Panc1 (cell line): ENCODE measurements at regions not wholly inside any gene's neighbourhood (a gene's known extent, or its start where the extent isn't known, plus 50 kb on each side); places are given as distances from the start of the nearest gene placed in this dataset.

ENCODE experiments used
- ATAC-seq: fragments of 200-7000 bp; cut with Tn5 transposase; 2 replicates; pipeline ENCODE4 v1.9.1; 2020; ENCODE audit warnings: mild to moderate bottlenecking, moderate library complexity
- BruUV-seq: library from RNA; stranded (reverse); fragments of 400-500 nt; replicated peaks from 2 replicates; lab custom pipeline; 2021; lab: Mats Ljungman, UMichigan
- CTCF ChIA-PET: fragments of 300-600 bp; sonication (Branson Sonifier 250); formaldehyde crosslinking; loops from one replicate; lab custom pipeline; 2022; ENCODE audit warnings: antibody characterized with exemption; lab: Charles Lee
- POLR2A ChIA-PET: fragments of 300-600 bp; sonication (Branson Sonifier 250); formaldehyde crosslinking; loops from one replicate; lab custom pipeline; 2022; ENCODE audit warnings: antibody characterized with exemption; lab: Charles Lee
- DNase-seq: peaks from one replicate; pipeline ENCODE4 v3.0.0-alpha.2; 2010; ENCODE audit warnings: low read depth, low spot score
- H3K27ac ChIP-seq: 2 replicates; pipeline ENCODE4 v1.5.1; 2011; ENCODE audit warnings: mild to moderate bottlenecking, low read length, inconsistent platforms
- H3K27me3 ChIP-seq: fragments of 200-500 bp; sonication (Bioruptor generic); 2 replicates; pipeline ENCODE4 v1.6.0; 2014; ENCODE audit warnings: low read length, inconsistent platforms; ENCODE audit not compliant: control insufficient read depth, insufficient read depth
- H3K36me3 ChIP-seq: fragments of 200-500 bp; sonication (Bioruptor generic); 2 replicates; pipeline ENCODE4 v1.5.1; 2014; ENCODE audit warnings: inconsistent platforms, mild to moderate bottlenecking, low read length, moderate library complexity; ENCODE audit not compliant: control insufficient read depth, insufficient read depth
- H3K4me1 ChIP-seq: 2 replicates; pipeline ENCODE4 v1.5.1; 2011; ENCODE audit warnings: inconsistent platforms, mild to moderate bottlenecking, low read length, moderate library complexity; ENCODE audit not compliant: control insufficient read depth, insufficient read depth
- H3K4me3 ChIP-seq, 2 experiments: 2 replicates each; pipeline ENCODE4 v1.5.1; 2011 to 2012; ENCODE audit warnings: low read depth in 2 of 2, low read length in 2 of 2, mild to moderate bottlenecking in 2 of 2, inconsistent platforms in 1 of 2, moderate library complexity in 1 of 2
- H3K9me3 ChIP-seq: fragments of 200-500 bp; sonication (Bioruptor generic); 2 replicates; pipeline ENCODE4 v1.5.1; 2014; ENCODE audit warnings: low read depth, mild to moderate bottlenecking, inconsistent platforms, low read length, moderate library complexity; ENCODE audit not compliant: control insufficient read depth, insufficient read depth
- POLR2AphosphoS5 ChIP-seq: IDR thresholded peaks from 2 replicates; pipeline ENCODE4 v1.6.1; 2012; ENCODE audit warnings: mild to moderate bottlenecking, low read depth, low read length, moderate library complexity
- SIN3A ChIP-seq: IDR thresholded peaks from 2 replicates; pipeline ENCODE4 v1.6.1; 2012; ENCODE audit warnings: low read depth, mild to moderate bottlenecking, low read length, moderate library complexity, borderline replicate concordance; ENCODE audit not compliant: insufficient read depth
- TCF7L2 ChIP-seq: IDR thresholded peaks from 2 replicates; pipeline ENCODE4 v1.6.1; 2011; ENCODE audit warnings: mild to moderate bottlenecking, low read depth, low read length, inconsistent platforms
- in situ Hi-C: cut with HindIII; loops from 2 replicates; pipeline ENCODE4 v1.10.0; 2016; ENCODE audit warnings: low sequenced_read_pairs, low pct_unique_long_range_greater_than_20kb
- intact Hi-C: fragments of 100-400 bp; cut with micrococcal nuclease; formaldehyde crosslinking; loops from one replicate; pipeline ENCODE4 v1.10.0; 2022; ENCODE audit not compliant: unreplicated experiment
- TF ChIP-seq, protein P1 (sequence below), 2 experiments: IDR thresholded peaks; 2 replicates each; pipeline ENCODE4 v1.6.1; 2011 to 2012; ENCODE audit warnings: low read depth in 2 of 2, control low read depth in 1 of 2, low read length in 1 of 2, mild to moderate bottlenecking in 1 of 2, moderate library complexity in 1 of 2; ENCODE audit not compliant: insufficient read depth in 1 of 2
- TF ChIP-seq, protein P2 (sequence below): fragments of 450-650 bp; IDR thresholded peaks from 2 replicates; pipeline ENCODE4 v1.5.1; 2017; ENCODE audit warnings: mild to moderate bottlenecking

DNA sequence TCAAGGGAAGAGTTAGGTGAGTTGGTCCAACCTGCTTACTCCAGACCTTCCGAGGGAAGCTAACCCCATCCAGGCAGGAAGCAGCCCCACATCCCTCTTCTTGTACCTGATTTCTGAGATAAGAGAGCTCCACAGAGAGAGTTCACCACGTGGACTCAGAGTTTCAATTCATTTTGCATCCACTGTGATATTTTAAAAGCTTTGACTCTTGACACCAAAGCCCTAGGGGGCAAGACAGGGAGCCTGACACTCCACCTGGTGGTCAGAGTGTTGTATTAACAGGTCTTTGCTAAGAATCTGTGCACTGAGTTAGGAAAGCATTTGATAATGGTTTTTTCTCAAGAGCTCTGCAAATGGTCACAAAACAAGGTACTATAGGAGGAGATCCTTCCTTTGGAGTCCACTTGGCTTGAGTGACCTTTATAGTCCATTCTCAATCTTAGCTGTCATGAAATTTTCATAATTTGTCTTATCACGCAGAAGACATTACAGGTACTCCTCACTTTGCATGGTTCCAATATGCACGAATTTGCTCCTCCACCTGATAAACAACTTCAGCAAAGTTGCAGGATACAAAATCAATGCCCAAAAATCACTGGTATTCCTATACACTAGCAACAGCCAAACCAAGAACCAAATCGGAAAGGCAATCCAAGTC lies 56.2 kb upstream of the RIPOR2 start:
- in situ Hi-C loops (no loop called here), intact Hi-C loops (loop anchor here (2.0 kb wide), 1 partner anchor 135 kb away; no protein-coding TSS in a partner anchor)
- ATAC-seq: peak; percentile 81
- POLR2A ChIA-PET: no interaction called here
- TF ChIP-seq, protein P1, sequence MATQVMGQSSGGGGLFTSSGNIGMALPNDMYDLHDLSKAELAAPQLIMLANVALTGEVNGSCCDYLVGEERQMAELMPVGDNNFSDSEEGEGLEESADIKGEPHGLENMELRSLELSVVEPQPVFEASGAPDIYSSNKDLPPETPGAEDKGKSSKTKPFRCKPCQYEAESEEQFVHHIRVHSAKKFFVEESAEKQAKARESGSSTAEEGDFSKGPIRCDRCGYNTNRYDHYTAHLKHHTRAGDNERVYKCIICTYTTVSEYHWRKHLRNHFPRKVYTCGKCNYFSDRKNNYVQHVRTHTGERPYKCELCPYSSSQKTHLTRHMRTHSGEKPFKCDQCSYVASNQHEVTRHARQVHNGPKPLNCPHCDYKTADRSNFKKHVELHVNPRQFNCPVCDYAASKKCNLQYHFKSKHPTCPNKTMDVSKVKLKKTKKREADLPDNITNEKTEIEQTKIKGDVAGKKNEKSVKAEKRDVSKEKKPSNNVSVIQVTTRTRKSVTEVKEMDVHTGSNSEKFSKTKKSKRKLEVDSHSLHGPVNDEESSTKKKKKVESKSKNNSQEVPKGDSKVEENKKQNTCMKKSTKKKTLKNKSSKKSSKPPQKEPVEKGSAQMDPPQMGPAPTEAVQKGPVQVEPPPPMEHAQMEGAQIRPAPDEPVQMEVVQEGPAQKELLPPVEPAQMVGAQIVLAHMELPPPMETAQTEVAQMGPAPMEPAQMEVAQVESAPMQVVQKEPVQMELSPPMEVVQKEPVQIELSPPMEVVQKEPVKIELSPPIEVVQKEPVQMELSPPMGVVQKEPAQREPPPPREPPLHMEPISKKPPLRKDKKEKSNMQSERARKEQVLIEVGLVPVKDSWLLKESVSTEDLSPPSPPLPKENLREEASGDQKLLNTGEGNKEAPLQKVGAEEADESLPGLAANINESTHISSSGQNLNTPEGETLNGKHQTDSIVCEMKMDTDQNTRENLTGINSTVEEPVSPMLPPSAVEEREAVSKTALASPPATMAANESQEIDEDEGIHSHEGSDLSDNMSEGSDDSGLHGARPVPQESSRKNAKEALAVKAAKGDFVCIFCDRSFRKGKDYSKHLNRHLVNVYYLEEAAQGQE (IDR thresholded peaks at IDR 0.05; ENCODE audit: insufficient read depth in 1 of 2, low read depth in 2 of 2, low read length in 1 of 2): no peak
- TF ChIP-seq TCF7L2 (no peak), SIN3A (no peak)
- TF ChIP-seq, protein P2, sequence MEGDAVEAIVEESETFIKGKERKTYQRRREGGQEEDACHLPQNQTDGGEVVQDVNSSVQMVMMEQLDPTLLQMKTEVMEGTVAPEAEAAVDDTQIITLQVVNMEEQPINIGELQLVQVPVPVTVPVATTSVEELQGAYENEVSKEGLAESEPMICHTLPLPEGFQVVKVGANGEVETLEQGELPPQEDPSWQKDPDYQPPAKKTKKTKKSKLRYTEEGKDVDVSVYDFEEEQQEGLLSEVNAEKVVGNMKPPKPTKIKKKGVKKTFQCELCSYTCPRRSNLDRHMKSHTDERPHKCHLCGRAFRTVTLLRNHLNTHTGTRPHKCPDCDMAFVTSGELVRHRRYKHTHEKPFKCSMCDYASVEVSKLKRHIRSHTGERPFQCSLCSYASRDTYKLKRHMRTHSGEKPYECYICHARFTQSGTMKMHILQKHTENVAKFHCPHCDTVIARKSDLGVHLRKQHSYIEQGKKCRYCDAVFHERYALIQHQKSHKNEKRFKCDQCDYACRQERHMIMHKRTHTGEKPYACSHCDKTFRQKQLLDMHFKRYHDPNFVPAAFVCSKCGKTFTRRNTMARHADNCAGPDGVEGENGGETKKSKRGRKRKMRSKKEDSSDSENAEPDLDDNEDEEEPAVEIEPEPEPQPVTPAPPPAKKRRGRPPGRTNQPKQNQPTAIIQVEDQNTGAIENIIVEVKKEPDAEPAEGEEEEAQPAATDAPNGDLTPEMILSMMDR: peak; percentile 77
- no TSS peak for BruUV-seq
- Histone ChIP-seq H3K4me3 (no peak overlapping the region), H3K9me3 (no peaks in the 10 kb centered on the region), H3K4me1 (no peaks in the 10 kb centered on the region), H3K27me3 (no peaks in the 10 kb centered on the region), H3K27ac (no peak overlapping the region), H3K36me3 (no peaks in the 10 kb centered on the region)
- CTCF ChIA-PET: interaction anchor here (0.7 to 1.7 kb wide), 4 partner anchors 9 to 136 kb away, joined by 3 to 6 read pairs (median 4); no protein-coding TSS in a partner anchor
- peak; percentile 13 for DNase-seq

DNA sequence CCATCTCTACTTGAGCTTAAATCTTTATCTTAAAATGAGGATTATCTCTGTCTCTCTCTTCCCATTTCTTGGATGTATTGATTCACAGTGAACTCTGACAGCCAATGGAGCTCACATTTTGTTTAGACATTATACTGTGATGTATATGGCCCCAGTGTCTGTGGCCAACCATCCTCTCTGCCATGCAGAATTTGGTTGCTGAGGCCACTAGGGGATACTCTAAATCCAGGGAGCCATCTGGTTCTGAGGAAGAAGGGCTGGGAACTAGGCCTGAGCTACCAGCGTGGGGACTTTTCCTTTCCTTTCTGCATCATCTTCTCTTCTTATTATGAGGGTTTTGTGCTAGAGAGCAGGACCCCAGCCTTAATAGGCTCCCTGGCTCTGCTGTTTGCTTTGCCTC lies 59.1 kb upstream of the RIPOR2 start:
- Histone ChIP-seq H3K9me3 (no peaks in the 10 kb centered on the region), H3K27me3 (no peaks in the 10 kb centered on the region), H3K27ac (no peak overlapping the region), H3K4me1 (no peaks in the 10 kb centered on the region), H3K36me3 (no peaks in the 10 kb centered on the region), H3K4me3 (no peak overlapping the region)
- ATAC-seq (no peak), DNase-seq (no peak)
- ChIA-PET POLR2A (no interaction called here), CTCF (no interaction called here)
- BruUV-seq: no TSS peak
- intact Hi-C loops (no loop called here), in situ Hi-C loops (no loop called here)
- TF ChIP-seq TCF7L2: no peak
- no peak for TF ChIP-seq SIN3A
- TF ChIP-seq, protein P1 (IDR thresholded peaks at IDR 0.05; ENCODE audit: insufficient read depth in 1 of 2, low read depth in 2 of 2, low read length in 1 of 2): no peak
- TF ChIP-seq, protein P2: no peak
- no peak for TF ChIP-seq POLR2AphosphoS5
